ENCODE measurements at regions not wholly inside any gene's neighbourhood (a gene's known extent, or its start where the extent isn't known, plus 50 kb on each side); places are given as distances from the start of the nearest gene placed in this dataset.

GRCh38 chr5:158264264-158264663, 405.3 kb upstream of the CLINT1 start:
- Histone ChIP-seq H3K27ac (ENCODE audit: control insufficient read depth, insufficient read depth) (no peak overlapping the region), H3K9ac (ENCODE audit: control insufficient read depth, insufficient read depth, low read length) (no peak overlapping the region), H3K36me3 (ENCODE audit: control insufficient read depth in 2 of 2, insufficient read depth in 2 of 2, low read length in 1 of 2) (no peaks in the 10 kb centered on the region), H3K79me2 (ENCODE audit: control insufficient read depth, insufficient read depth, low read length) (no peaks in the 10 kb centered on the region), H3K4me3 (no peak overlapping the region), H2AFZ (ENCODE audit: control insufficient read depth, low read depth, low read length) (no peak overlapping the region), H4K20me1 (ENCODE audit: control insufficient read depth, insufficient read depth) (no peaks in the 10 kb centered on the region), H3K27me3 (replicated peaks in 1 of 2; ENCODE audit: control insufficient read depth in 2 of 2, insufficient read depth in 2 of 2, low read length in 1 of 2) (no peaks in the 10 kb centered on the region; a peak in 1 of 4 replicates), H3K9me3 (replicated peaks; ENCODE audit: control insufficient read depth, insufficient read depth, low read length) (no peaks in the 10 kb centered on the region; the same call in 2 of the 3 replicates), H3K4me2 (ENCODE audit: control insufficient read depth, insufficient read depth) (no peak overlapping the region), H3K4me1 (ENCODE audit: control insufficient read depth, insufficient read depth, low read length) (no peaks in the 10 kb centered on the region)
- POLR2A ChIA-PET = no interaction called here
- CTCF ChIA-PET = no interaction called here
- TF ChIP-seq MAX (IDR thresholded peaks at IDR 0.05; ENCODE audit: low read depth, low read length) (no peak), CHD2 (IDR thresholded peaks at IDR 0.05; ENCODE audit: borderline replicate concordance, low read depth, low read length) (no peak), SRF (IDR thresholded peaks at IDR 0.05; ENCODE audit: low read depth in 2 of 2, low read length in 2 of 2) (no peak), ZNF592 (IDR thresholded peaks at IDR 0.05) (no peak), CBX3 (IDR thresholded peaks at IDR 0.05; ENCODE audit: borderline replicate concordance, low read depth) (no peak), PML (IDR thresholded peaks at IDR 0.05; ENCODE audit: low read length) (no peak), EZH2 (IDR thresholded peaks at IDR 0.05; ENCODE audit: borderline replicate concordance, control insufficient read depth, low read depth, low read length) (no peak), NKRF (conservative IDR thresholded peaks at IDR 0.05) (no peak), TBL1XR1 (IDR thresholded peaks at IDR 0.05; ENCODE audit: low read depth, low read length) (no peak), POLR2AphosphoS2 (IDR thresholded peaks at IDR 0.05; ENCODE audit: low read depth, low read length) (no peak)
- in situ Hi-C loops (cut with MboI) (no loop called here), intact Hi-C loops (cut with micrococcal nuclease; ENCODE audit: unreplicated experiment) (no loop called here)
- ATAC-seq (no peak), DNase-seq (ENCODE audit: low read depth, low spot score) (no peak), FAIRE-seq (no peak)
- SMC1A ChIA-PET (ENCODE audit: uncharacterized antibody, unreplicated experiment) = interaction anchor here (1.2 kb wide), 1 partner anchor 10 kb away, joined by 4 read pairs; no protein-coding TSS in a partner anchor
- RAD21 ChIA-PET (ENCODE audit: unreplicated experiment) = no interaction called here
- BruUV-seq (replicated peaks) = no TSS peak
- 2% methylated on average over 2 of the region's 2 CpGs for WGBS (ENCODE audit: insufficient coverage, insufficient replicate concordance, low lambda C conversion rate, missing lambda C conversion rate)
